ENCODE measurements at regions not wholly inside any gene's neighbourhood (a gene's known extent, or its start where the extent isn't known, plus 50 kb on each side); places are given as distances from the start of the nearest gene placed in this dataset.

- Histone ChIP-seq H3K4me1 (ENCODE audit: control insufficient read depth, insufficient read depth, low read length, poor library complexity, severe bottlenecking) (no peaks in the 10 kb centered on the region), H3K4me3 (ENCODE audit: low read depth, low read length) (no peak overlapping the region), H3K36me3 (ENCODE audit: control insufficient read depth, insufficient read depth, low read length) (no peaks in the 10 kb centered on the region), H3K9me3 (ENCODE audit: control insufficient read depth in 2 of 2, low read length in 2 of 2) (no peaks in the 10 kb centered on the region), H3K27ac (ENCODE audit: insufficient read depth, low read length, poor library complexity, severe bottlenecking) (no peak overlapping the region), H3K27me3 (ENCODE audit: control insufficient read depth, insufficient read depth, low read length) (no peaks in the 10 kb centered on the region)
- Mint-ChIP-seq H3K4me1 (no peaks in the 10 kb centered on the region), H3K9me3 (peaks cover 0 to 4% (median 0%) of the 10 kb centered on the region in 7 donors), H3K36me3 (no peaks in the 10 kb centered on the region), H3K4me3 (no peak overlapping the region), H3K27ac (no peak overlapping the region), H3K27me3 (peaks cover 5% of the 10 kb centered on the region)
- ATAC-seq (ENCODE audit: low read depth in 2 of 2) (no peak), DNase-seq (no peak)
Measured at GRCh38 chr9:84482607-84483006, 142.0 kb upstream of the SLC28A3 start.

GRCh38 chr9:84484172-84484571 is 143.6 kb upstream of the SLC28A3 start:
- Histone ChIP-seq H3K27ac (ENCODE audit: insufficient read depth, low read length, poor library complexity, severe bottlenecking) (no peak overlapping the region), H3K36me3 (ENCODE audit: control insufficient read depth, insufficient read depth, low read length) (no peaks in the 10 kb centered on the region), H3K4me1 (ENCODE audit: control insufficient read depth, insufficient read depth, low read length, poor library complexity, severe bottlenecking) (no peaks in the 10 kb centered on the region), H3K9me3 (ENCODE audit: control insufficient read depth in 2 of 2, low read length in 2 of 2) (no peaks in the 10 kb centered on the region), H3K27me3 (ENCODE audit: control insufficient read depth, insufficient read depth, low read length) (no peaks in the 10 kb centered on the region), H3K4me3 (ENCODE audit: low read depth, low read length) (no peak overlapping the region)
- H3K27ac Mint-ChIP-seq: no peak overlapping the region
- ATAC-seq (ENCODE audit: low read depth in 2 of 2) (no peak), DNase-seq (no peak)
- no peaks in the 10 kb centered on the region for H3K4me1 Mint-ChIP-seq
- peaks cover 0 to 4% (median 0%) of the 10 kb centered on the region in 7 donors for H3K9me3 Mint-ChIP-seq
- no peak overlapping the region for H3K4me3 Mint-ChIP-seq
- peaks cover 5% of the 10 kb centered on the region for H3K27me3 Mint-ChIP-seq
- H3K36me3 Mint-ChIP-seq: no peaks in the 10 kb centered on the region

GRCh38 chr9:84485539-84485938 is 145.0 kb upstream of the SLC28A3 start:
- Mint-ChIP-seq H3K27ac (no peak overlapping the region), H3K27me3 (peaks cover 5% of the 10 kb centered on the region), H3K4me3 (no peak overlapping the region), H3K36me3 (no peaks in the 10 kb centered on the region), H3K9me3 (peaks cover 0 to 5% (median 0%) of the 10 kb centered on the region in 7 donors), H3K4me1 (no peaks in the 10 kb centered on the region)
- H3K4me1 ChIP-seq (ENCODE audit: control insufficient read depth, insufficient read depth, low read length, poor library complexity, severe bottlenecking): no peaks in the 10 kb centered on the region
- ATAC-seq (ENCODE audit: low read depth in 2 of 2) (no peak), DNase-seq (no peak)
- no peak overlapping the region for H3K27ac ChIP-seq (ENCODE audit: insufficient read depth, low read length, poor library complexity, severe bottlenecking)
- H3K4me3 ChIP-seq (ENCODE audit: low read depth, low read length): no peak overlapping the region
- H3K27me3 ChIP-seq (ENCODE audit: control insufficient read depth, insufficient read depth, low read length): no peaks in the 10 kb centered on the region
- no peaks in the 10 kb centered on the region for H3K9me3 ChIP-seq (ENCODE audit: control insufficient read depth in 2 of 2, low read length in 2 of 2)
- no peaks in the 10 kb centered on the region for H3K36me3 ChIP-seq (ENCODE audit: control insufficient read depth, insufficient read depth, low read length)

- Mint-ChIP-seq H3K4me1 (no peaks in the 10 kb centered on the region), H3K27ac (no peak overlapping the region), H3K4me3 (no peak overlapping the region), H3K9me3 (peaks cover 0 to 5% (median 0%) of the 10 kb centered on the region in 7 donors), H3K27me3 (peaks cover 5% of the 10 kb centered on the region), H3K36me3 (no peaks in the 10 kb centered on the region)
- Histone ChIP-seq H3K9me3 (ENCODE audit: control insufficient read depth in 2 of 2, low read length in 2 of 2) (no peaks in the 10 kb centered on the region), H3K27me3 (ENCODE audit: control insufficient read depth, insufficient read depth, low read length) (no peaks in the 10 kb centered on the region), H3K4me3 (ENCODE audit: low read depth, low read length) (no peak overlapping the region), H3K36me3 (ENCODE audit: control insufficient read depth, insufficient read depth, low read length) (no peaks in the 10 kb centered on the region), H3K27ac (ENCODE audit: insufficient read depth, low read length, poor library complexity, severe bottlenecking) (no peak overlapping the region), H3K4me1 (ENCODE audit: control insufficient read depth, insufficient read depth, low read length, poor library complexity, severe bottlenecking) (no peaks in the 10 kb centered on the region)
- DNase-seq: no peak
- no peak for ATAC-seq (ENCODE audit: low read depth in 2 of 2)
Measured at GRCh38 chr9:84486663-84487062, 146.1 kb upstream of the SLC28A3 start.

- Histone ChIP-seq H3K36me3 (ENCODE audit: control insufficient read depth, insufficient read depth, low read length) (no peaks in the 10 kb centered on the region), H3K4me1 (ENCODE audit: control insufficient read depth, insufficient read depth, low read length, poor library complexity, severe bottlenecking) (no peaks in the 10 kb centered on the region), H3K27me3 (ENCODE audit: control insufficient read depth, insufficient read depth, low read length) (no peaks in the 10 kb centered on the region), H3K4me3 (ENCODE audit: low read depth, low read length) (no peak overlapping the region), H3K27ac (ENCODE audit: insufficient read depth, low read length, poor library complexity, severe bottlenecking) (no peak overlapping the region), H3K9me3 (ENCODE audit: control insufficient read depth in 2 of 2, low read length in 2 of 2) (no peaks in the 10 kb centered on the region)
- Mint-ChIP-seq H3K4me1 (no peaks in the 10 kb centered on the region), H3K4me3 (no peak overlapping the region), H3K27ac (no peak overlapping the region), H3K36me3 (no peaks in the 10 kb centered on the region), H3K27me3 (peaks cover 6% of the 10 kb centered on the region), H3K9me3 (peaks cover 0 to 5% (median 0%) of the 10 kb centered on the region in 7 donors)
- ATAC-seq (ENCODE audit: low read depth in 2 of 2) (no peak), DNase-seq (no peak)
Measured at GRCh38 chr9:84490206-84490841, 149.8 kb upstream of the SLC28A3 start.

GRCh38 chr9:84490842-84491325 is 150.3 kb upstream of the SLC28A3 start:
- H3K27ac Mint-ChIP-seq: no peak overlapping the region
- peaks cover 0 to 5% (median 0%) of the 10 kb centered on the region in 7 donors for H3K9me3 Mint-ChIP-seq
- no peaks in the 10 kb centered on the region for H3K36me3 Mint-ChIP-seq
- no peaks in the 10 kb centered on the region for H3K27me3 ChIP-seq (ENCODE audit: control insufficient read depth, insufficient read depth, low read length)
- DNase-seq (no peak), ATAC-seq (ENCODE audit: low read depth in 2 of 2) (no peak)
- peaks cover 6% of the 10 kb centered on the region for H3K27me3 Mint-ChIP-seq
- no peak overlapping the region for H3K4me3 ChIP-seq (ENCODE audit: low read depth, low read length)
- no peaks in the 10 kb centered on the region for H3K9me3 ChIP-seq (ENCODE audit: control insufficient read depth in 2 of 2, low read length in 2 of 2)
- no peak overlapping the region for H3K27ac ChIP-seq (ENCODE audit: insufficient read depth, low read length, poor library complexity, severe bottlenecking)
- no peaks in the 10 kb centered on the region for H3K4me1 Mint-ChIP-seq
- H3K36me3 ChIP-seq (ENCODE audit: control insufficient read depth, insufficient read depth, low read length): no peaks in the 10 kb centered on the region
- H3K4me3 Mint-ChIP-seq: no peak overlapping the region
- H3K4me1 ChIP-seq (ENCODE audit: control insufficient read depth, insufficient read depth, low read length, poor library complexity, severe bottlenecking): no peaks in the 10 kb centered on the region

- no peaks in the 10 kb centered on the region for H3K36me3 Mint-ChIP-seq
Measured at GRCh38 chr9:84492366-84493159, 152.0 kb upstream of the SLC28A3 start.

More at GRCh38 chr9:84492366-84493159, 152.0 kb upstream of the SLC28A3 start:
- peaks cover 6% of the 10 kb centered on the region for H3K27me3 Mint-ChIP-seq
- no peak overlapping the region for H3K27ac ChIP-seq (ENCODE audit: insufficient read depth, low read length, poor library complexity, severe bottlenecking)
- peaks cover 0 to 5% (median 0%) of the 10 kb centered on the region in 7 donors for H3K9me3 Mint-ChIP-seq
- H3K27me3 ChIP-seq (ENCODE audit: control insufficient read depth, insufficient read depth, low read length): no peaks in the 10 kb centered on the region
- H3K9me3 ChIP-seq (ENCODE audit: control insufficient read depth in 2 of 2, low read length in 2 of 2): no peaks in the 10 kb centered on the region
- H3K4me1 Mint-ChIP-seq: no peaks in the 10 kb centered on the region
- H3K4me1 ChIP-seq (ENCODE audit: control insufficient read depth, insufficient read depth, low read length, poor library complexity, severe bottlenecking): no peaks in the 10 kb centered on the region
- H3K27ac Mint-ChIP-seq: no peak overlapping the region
- no peak for DNase-seq
- no peaks in the 10 kb centered on the region for H3K36me3 ChIP-seq (ENCODE audit: control insufficient read depth, insufficient read depth, low read length)
- H3K4me3 Mint-ChIP-seq: no peak overlapping the region
- no peak overlapping the region for H3K4me3 ChIP-seq (ENCODE audit: low read depth, low read length)
- ATAC-seq (ENCODE audit: low read depth in 2 of 2): no peak

All from CD4-positive, CD25-positive, alpha-beta regulatory T cell (primary cell).